OCI-LY3 (cell line): ENCODE measurements at regions not wholly inside any gene's neighbourhood (a gene's known extent, or its start where the extent isn't known, plus 50 kb on each side); places are given as distances from the start of the nearest gene placed in this dataset.

Experiments
- CTCF ChIP-seq: fragments of 200-600, 300-600 bp; sonication (generic); IDR thresholded peaks from 2 replicates; pipeline ENCODE4 v1.5.1; 2014; ENCODE audit warnings: antibody characterized with exemption, low read length, low read depth
- EZH2phosphoT487 ChIP-seq: fragments of 200-600 bp; shearing (Covaris generic); IDR thresholded peaks from 2 replicates; pipeline ENCODE4 v1.6.1; 2018; ENCODE audit warnings: antibody characterized with exemption, mixed run types, low read depth

GRCh38 chr10:31136930-31137885 is 105.5 kb upstream of the ZNF438 start:
- no peak for TF ChIP-seq CTCF
- no peak for TF ChIP-seq EZH2phosphoT487
